22Rv1 (cell line): ENCODE measurements at regions not wholly inside any gene's neighbourhood (a gene's known extent, or its start where the extent isn't known, plus 50 kb on each side); places are given as distances from the start of the nearest gene placed in this dataset.

ENCODE experiments used
- H3K27ac ChIP-seq: fragments of 450-650 bp; 2 replicates; pipeline ENCODE4 v1.5.1; 2017
- ZFX ChIP-seq: fragments of 450-650 bp; IDR thresholded peaks from 2 replicates; pipeline ENCODE4 v1.6.1; 2017; ENCODE audit warnings: antibody characterized with exemption, borderline replicate concordance
- TF ChIP-seq, protein P1 (sequence below): fragments of 450-650 bp; IDR thresholded peaks from 2 replicates; pipeline ENCODE4 v1.5.1; 2017; ENCODE audit warnings: mild to moderate bottlenecking

DNA sequence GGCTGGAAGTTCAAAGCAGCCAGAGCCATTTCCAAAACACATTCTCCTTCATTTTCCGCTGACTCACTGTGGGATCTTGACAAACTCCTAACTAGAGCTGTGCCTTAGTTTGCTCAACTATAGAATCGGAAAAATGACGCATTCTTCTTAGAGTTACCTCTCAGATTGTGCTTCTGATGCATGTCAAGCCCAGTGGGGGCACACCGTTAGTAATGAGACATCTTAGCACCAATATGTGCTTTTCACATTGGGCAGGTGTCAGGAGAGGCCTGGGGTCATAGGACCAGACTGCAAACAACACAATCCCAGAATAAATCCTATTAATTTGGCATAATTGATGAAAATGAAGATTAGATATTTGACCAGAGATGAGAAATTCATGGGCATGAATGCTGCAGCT is 71.3 kb upstream of the UBE3A start:
- TF ChIP-seq, protein P1, sequence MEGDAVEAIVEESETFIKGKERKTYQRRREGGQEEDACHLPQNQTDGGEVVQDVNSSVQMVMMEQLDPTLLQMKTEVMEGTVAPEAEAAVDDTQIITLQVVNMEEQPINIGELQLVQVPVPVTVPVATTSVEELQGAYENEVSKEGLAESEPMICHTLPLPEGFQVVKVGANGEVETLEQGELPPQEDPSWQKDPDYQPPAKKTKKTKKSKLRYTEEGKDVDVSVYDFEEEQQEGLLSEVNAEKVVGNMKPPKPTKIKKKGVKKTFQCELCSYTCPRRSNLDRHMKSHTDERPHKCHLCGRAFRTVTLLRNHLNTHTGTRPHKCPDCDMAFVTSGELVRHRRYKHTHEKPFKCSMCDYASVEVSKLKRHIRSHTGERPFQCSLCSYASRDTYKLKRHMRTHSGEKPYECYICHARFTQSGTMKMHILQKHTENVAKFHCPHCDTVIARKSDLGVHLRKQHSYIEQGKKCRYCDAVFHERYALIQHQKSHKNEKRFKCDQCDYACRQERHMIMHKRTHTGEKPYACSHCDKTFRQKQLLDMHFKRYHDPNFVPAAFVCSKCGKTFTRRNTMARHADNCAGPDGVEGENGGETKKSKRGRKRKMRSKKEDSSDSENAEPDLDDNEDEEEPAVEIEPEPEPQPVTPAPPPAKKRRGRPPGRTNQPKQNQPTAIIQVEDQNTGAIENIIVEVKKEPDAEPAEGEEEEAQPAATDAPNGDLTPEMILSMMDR, result no peak
- TF ChIP-seq ZFX, result no peak

DNA sequence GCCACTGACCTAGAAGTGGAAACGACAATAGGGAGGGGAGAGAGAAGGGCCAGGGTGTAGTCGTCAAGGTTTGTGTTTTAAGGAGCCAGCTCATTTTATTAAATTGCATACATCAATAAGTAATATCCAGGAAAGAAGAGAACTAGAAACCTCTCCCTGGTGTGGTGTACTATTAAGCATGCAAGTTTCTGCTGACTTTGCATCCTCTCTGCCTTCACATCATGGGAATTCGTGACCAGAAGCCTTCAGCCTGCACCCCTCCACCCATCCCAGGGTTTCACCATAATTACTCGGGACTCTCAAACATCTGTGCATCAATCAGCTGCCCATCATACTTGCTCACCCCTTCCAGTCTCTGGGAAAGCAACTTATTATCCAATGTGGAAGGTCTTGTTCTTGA is 70.9 kb upstream of the UBE3A start:
- H3K27ac ChIP-seq, result no peak overlapping the region
- TF ChIP-seq, protein P1, result no peak
- no peak for TF ChIP-seq ZFX

More for the DNA sequence above, 71.3 kb upstream of the UBE3A start:
- no peak overlapping the region for H3K27ac ChIP-seq

DNA sequence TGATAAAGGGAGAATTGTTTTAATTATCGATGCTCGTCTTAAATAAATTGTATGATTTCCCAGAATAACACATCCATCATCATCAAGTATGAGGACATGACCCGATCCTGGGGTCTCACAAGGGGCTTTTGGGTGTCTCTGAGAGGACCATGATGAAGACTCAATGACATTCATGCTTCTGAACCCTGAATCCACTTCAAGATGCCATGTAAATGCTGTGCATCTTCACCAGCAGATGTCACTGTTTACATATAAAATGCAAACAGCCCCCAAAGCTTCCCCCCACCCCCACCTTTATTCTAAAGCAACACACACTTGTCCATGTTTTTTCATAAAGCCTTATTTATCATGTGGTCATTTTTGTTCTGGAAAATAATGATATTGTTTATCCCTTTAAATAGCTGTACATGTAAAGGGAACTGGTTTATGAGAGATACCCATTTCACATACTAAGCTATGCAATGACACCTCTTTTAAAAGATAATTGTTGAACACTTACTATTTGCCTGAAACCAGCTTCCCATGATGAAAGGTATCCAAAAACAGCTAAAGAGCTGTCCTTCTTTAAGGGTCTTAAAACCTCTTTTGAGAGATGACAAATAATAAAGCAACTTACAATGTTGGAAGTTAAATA is 69.7 kb upstream of the UBE3A start:
- H3K27ac ChIP-seq, result no peak overlapping the region
- TF ChIP-seq ZFX, result no peak
- TF ChIP-seq, protein P1, result peak; percentile 63

DNA sequence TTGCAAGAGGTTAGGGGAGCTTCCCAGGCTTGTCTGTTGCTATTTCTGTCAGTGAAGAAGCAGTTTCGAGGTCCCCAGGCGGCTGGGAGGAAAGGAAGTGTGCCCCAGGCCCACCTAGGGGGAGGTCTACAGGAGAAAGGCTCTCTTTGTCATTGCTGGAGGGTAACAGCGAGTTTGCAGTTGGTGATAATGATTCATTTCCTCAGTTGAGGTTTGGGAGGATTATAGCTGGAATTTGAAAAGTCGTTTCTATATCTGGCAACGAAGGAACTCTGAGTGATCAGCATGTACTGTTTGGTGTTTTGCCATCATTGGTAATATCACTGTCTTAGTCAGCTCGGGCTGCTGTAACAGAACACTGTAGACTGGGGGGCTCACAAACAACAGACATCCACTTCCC is 65.5 kb upstream of the UBE3A start:
- TF ChIP-seq ZFX, result no peak
- TF ChIP-seq, protein P1, result no peak
- H3K27ac ChIP-seq, result no peak overlapping the region

DNA sequence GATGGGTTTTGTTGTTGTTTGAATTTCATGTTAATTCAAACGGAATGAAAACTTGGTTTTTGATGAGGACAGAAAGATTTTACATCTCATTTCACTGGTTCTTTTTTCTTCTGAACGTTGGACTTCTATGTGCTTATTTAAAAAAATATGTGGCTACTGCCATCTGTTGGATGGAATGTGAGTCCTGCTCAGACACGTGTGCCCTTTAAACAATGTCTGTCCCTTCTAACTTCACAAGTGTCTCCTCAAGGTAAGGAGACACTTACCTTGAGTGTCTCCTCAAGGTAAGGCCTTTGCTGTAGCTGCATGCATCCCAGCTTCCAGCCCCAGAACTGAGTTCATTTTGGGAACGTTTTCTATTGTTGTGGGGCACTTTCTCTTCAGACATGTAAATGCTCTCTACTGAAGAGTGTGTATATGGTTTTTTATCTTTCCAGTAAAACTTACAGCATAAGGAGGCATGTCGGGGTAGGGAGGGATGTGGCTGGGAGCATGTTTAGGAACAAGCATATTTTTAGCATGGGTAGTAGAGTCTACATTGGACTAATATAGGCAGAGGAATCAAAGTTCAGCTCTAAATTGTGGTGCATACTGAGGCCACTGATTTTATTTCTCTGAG is 63.1 kb upstream of the UBE3A start:
- TF ChIP-seq, protein P1, result peak; percentile 70
- TF ChIP-seq ZFX, result no peak

DNA sequence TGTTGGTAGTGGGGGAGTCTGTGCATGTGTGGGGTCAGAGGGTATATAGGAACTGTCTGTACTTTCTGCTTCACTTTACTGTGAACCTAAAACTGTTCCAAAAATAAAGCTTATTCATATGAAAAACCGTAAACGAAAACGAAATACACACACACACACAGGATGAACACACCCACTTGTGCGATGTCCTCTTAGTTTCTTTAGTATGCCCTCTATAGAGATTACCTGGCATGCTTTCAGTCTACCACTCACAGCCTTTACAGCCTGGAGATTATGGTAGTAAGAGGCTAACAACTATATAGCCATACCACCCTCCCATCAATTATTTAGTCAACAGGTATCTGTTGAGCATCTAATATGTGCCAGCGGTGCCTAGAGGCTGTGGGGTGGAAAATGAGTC is 60.0 kb upstream of the UBE3A start:
- H3K27ac ChIP-seq, result no peak overlapping the region
- TF ChIP-seq ZFX, result no peak
- TF ChIP-seq, protein P1, result no peak

More for the DNA sequence above, 63.1 kb upstream of the UBE3A start:
- H3K27ac ChIP-seq, result no peak overlapping the region

DNA sequence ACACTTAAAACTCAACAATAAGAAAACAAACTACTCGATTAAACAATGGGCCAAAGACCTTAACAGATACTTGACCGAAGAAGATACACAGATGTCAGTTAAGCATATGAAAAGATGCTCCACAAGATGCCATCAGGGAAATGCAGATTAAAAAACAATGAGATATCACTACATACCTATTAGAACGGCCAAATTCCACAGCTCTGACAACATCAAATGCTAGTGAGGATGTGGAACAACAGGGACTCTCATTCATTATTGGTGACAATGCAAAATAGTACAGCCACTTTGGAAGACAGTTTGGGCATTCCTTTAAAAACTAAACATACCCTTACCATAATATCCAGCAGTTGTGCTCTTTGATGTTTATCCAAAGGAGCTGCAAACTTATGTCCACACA is 59.1 kb upstream of the UBE3A start:
- TF ChIP-seq ZFX, result no peak
- TF ChIP-seq, protein P1, result no peak
- no peak overlapping the region for H3K27ac ChIP-seq
